ENCODE measurements at regions not wholly inside any gene's neighbourhood (a gene's known extent, or its start where the extent isn't known, plus 50 kb on each side); places are given as distances from the start of the nearest gene placed in this dataset.

- Histone ChIP-seq H3K9ac (no peak overlapping the region), H3K27ac (no peak overlapping the region), H3K9me3 (replicated peaks in 1 of 11) (no peaks in the 10 kb centered on the region), H3K36me3 (no peaks in the 10 kb centered on the region), H3K4me2 (no peak overlapping the region), H3K4me1 (peaks cover 0 to 10% (median 0%) of the 10 kb centered on the region in 10 experiments; a peak in 5 of 20 replicates), H4K20me1 (no peaks in the 10 kb centered on the region), H3K4me3 (no peak overlapping the region), H3K27me3 (no peaks in the 10 kb centered on the region)
- no peak for TF ChIP-seq Cebpa-rat (IDR thresholded peaks at IDR 0.05)
Observed at GRCh38 chr3:148373961-148374360, 323.7 kb upstream of the AGTR1 start.

- Histone ChIP-seq H3K27ac (no peak overlapping the region), H3K9ac (no peak overlapping the region), H3K27me3 (no peaks in the 10 kb centered on the region), H3K36me3 (no peaks in the 10 kb centered on the region), H3K4me2 (no peak overlapping the region), H3K4me3 (no peak overlapping the region), H3K9me3 (replicated peaks in 1 of 11) (no peaks in the 10 kb centered on the region), H3K4me1 (no peaks in the 10 kb centered on the region), H4K20me1 (no peaks in the 10 kb centered on the region)
- no peak for TF ChIP-seq Cebpa-rat (IDR thresholded peaks at IDR 0.05)
Observed at GRCh38 chr3:148379763-148380382, 317.8 kb upstream of the AGTR1 start.

GRCh38 chr3:148381051-148381450, 316.7 kb upstream of the AGTR1 start:
- Histone ChIP-seq H3K4me1 (no peaks in the 10 kb centered on the region), H3K36me3 (no peaks in the 10 kb centered on the region), H3K27ac (no peak overlapping the region), H3K4me3 (no peak overlapping the region), H3K9ac (no peak overlapping the region), H3K9me3 (replicated peaks in 1 of 11) (no peaks in the 10 kb centered on the region), H3K4me2 (no peak overlapping the region), H3K27me3 (no peaks in the 10 kb centered on the region), H4K20me1 (no peaks in the 10 kb centered on the region)
- TF ChIP-seq Cebpa-rat (IDR thresholded peaks at IDR 0.05): no peak

GRCh38 chr3:148389916-148390315, 307.8 kb upstream of the AGTR1 start:
- Histone ChIP-seq H4K20me1 (no peaks in the 10 kb centered on the region), H3K9ac (no peak overlapping the region), H3K27me3 (no peaks in the 10 kb centered on the region), H3K4me3 (no peak overlapping the region), H3K4me1 (no peaks in the 10 kb centered on the region), H3K4me2 (no peak overlapping the region), H3K9me3 (replicated peaks in 1 of 11) (no peaks in the 10 kb centered on the region), H3K27ac (no peak overlapping the region), H3K36me3 (no peaks in the 10 kb centered on the region)
- TF ChIP-seq Cebpa-rat (IDR thresholded peaks at IDR 0.05): no peak

GRCh38 chr3:148395821-148396220, 301.9 kb upstream of the AGTR1 start:
- H3K4me3 ChIP-seq: no peak overlapping the region
- H3K9ac ChIP-seq: no peak overlapping the region
- no peak overlapping the region for H3K4me2 ChIP-seq
- no peaks in the 10 kb centered on the region for H3K4me1 ChIP-seq
- no peaks in the 10 kb centered on the region for H3K36me3 ChIP-seq
- no peaks in the 10 kb centered on the region for H3K27me3 ChIP-seq
- no peak overlapping the region for H3K27ac ChIP-seq
- H4K20me1 ChIP-seq: no peaks in the 10 kb centered on the region
- H3K9me3 ChIP-seq (replicated peaks in 1 of 11): no peaks in the 10 kb centered on the region
- TF ChIP-seq Cebpa-rat (IDR thresholded peaks at IDR 0.05): no peak

- TF ChIP-seq Cebpa-rat (IDR thresholded peaks at IDR 0.05): no peak
- Histone ChIP-seq H3K27ac (no peak overlapping the region), H3K9me3 (replicated peaks in 1 of 11) (no peaks in the 10 kb centered on the region), H3K4me2 (no peak overlapping the region), H3K4me3 (no peak overlapping the region), H3K4me1 (no peaks in the 10 kb centered on the region), H3K36me3 (no peaks in the 10 kb centered on the region), H3K27me3 (no peaks in the 10 kb centered on the region), H4K20me1 (no peaks in the 10 kb centered on the region), H3K9ac (no peak overlapping the region)
Observed at GRCh38 chr3:148400754-148401153, 296.9 kb upstream of the AGTR1 start.

- no peak overlapping the region for H3K4me2 ChIP-seq
- H3K27me3 ChIP-seq: no peaks in the 10 kb centered on the region
- TF ChIP-seq Cebpa-rat (IDR thresholded peaks at IDR 0.05): no peak
- H3K9me3 ChIP-seq (replicated peaks in 1 of 11): peaks cover 18 to 30% (median 25%) of the 10 kb centered on the region in 11 experiments
- no peaks in the 10 kb centered on the region for H4K20me1 ChIP-seq
- H3K36me3 ChIP-seq: no peaks in the 10 kb centered on the region
- H3K4me1 ChIP-seq: no peaks in the 10 kb centered on the region
- H3K9ac ChIP-seq: no peak overlapping the region
- no peak overlapping the region for H3K27ac ChIP-seq
- no peak overlapping the region for H3K4me3 ChIP-seq
Observed at GRCh38 chr3:148408667-148409066, 289.0 kb upstream of the AGTR1 start.

- no peaks in the 10 kb centered on the region for H3K36me3 ChIP-seq
- no peak overlapping the region for H3K4me2 ChIP-seq
- peaks cover 0 to 12% (median 0%) of the 10 kb centered on the region in 11 experiments; a peak in 3 of 22 replicates for H3K27me3 ChIP-seq
- H3K9me3 ChIP-seq (replicated peaks in 1 of 11): no peaks in the 10 kb centered on the region
- no peaks in the 10 kb centered on the region for H4K20me1 ChIP-seq
- H3K4me3 ChIP-seq: no peak overlapping the region
- peaks cover 0 to 11% (median 0%) of the 10 kb centered on the region in 10 experiments; a peak in 3 of 20 replicates for H3K4me1 ChIP-seq
- no peak for TF ChIP-seq Cebpa-rat (IDR thresholded peaks at IDR 0.05)
- no peak overlapping the region for H3K27ac ChIP-seq
- H3K9ac ChIP-seq: no peak overlapping the region
Observed at GRCh38 chr3:148420242-148420641, 277.5 kb upstream of the AGTR1 start.

- H3K4me1 ChIP-seq: peaks cover 0 to 3% (median 0%) of the 10 kb centered on the region in 10 experiments; a peak in 3 of 20 replicates
Observed at GRCh38 chr3:148428862-148429605, 268.7 kb upstream of the AGTR1 start.

GRCh38 chr3:148433665-148434064, 264.0 kb upstream of the AGTR1 start:
- Histone ChIP-seq H4K20me1 (no peaks in the 10 kb centered on the region), H3K4me3 (no peak overlapping the region), H3K9ac (no peak overlapping the region), H3K27ac (no peak overlapping the region), H3K4me1 (no peaks in the 10 kb centered on the region), H3K36me3 (no peaks in the 10 kb centered on the region), H3K27me3 (no peaks in the 10 kb centered on the region), H3K9me3 (replicated peaks in 1 of 11) (no peaks in the 10 kb centered on the region), H3K4me2 (no peak overlapping the region)
- TF ChIP-seq Cebpa-rat (IDR thresholded peaks at IDR 0.05): no peak

More at GRCh38 chr3:148428862-148429605, 268.7 kb upstream of the AGTR1 start:
- Histone ChIP-seq H3K27ac (no peak overlapping the region), H4K20me1 (no peaks in the 10 kb centered on the region), H3K36me3 (no peaks in the 10 kb centered on the region), H3K4me2 (no peak overlapping the region), H3K9me3 (replicated peaks in 1 of 11) (no peaks in the 10 kb centered on the region), H3K4me3 (no peak overlapping the region), H3K27me3 (peaks cover 0 to 6% (median 0%) of the 10 kb centered on the region in 11 experiments; a peak in 1 of 22 replicates), H3K9ac (no peak overlapping the region)
- no peak for TF ChIP-seq Cebpa-rat (IDR thresholded peaks at IDR 0.05)
